ENCODE measurements at regions not wholly inside any gene's neighbourhood (a gene's known extent, or its start where the extent isn't known, plus 50 kb on each side); places are given as distances from the start of the nearest gene placed in this dataset.

DNA sequence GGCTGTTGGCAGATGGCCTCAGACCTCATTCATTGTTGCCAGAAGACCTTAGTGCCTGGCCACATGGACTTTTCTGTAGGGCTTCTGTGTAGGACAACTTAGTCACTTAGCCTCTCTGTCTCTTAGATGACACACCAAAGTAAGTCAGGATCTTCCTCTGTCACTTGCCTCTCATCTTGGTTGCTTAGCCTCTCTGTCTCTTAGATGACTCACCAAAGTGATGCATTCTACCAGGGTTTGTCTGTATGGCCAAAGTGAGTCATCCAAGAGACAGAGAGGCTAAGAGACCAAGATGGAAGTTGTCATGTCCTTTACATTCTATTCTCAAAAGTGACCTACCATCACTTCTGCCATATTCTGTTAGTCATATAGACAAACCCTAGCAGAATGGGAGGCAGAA, 255.9 kb upstream of the DEFB112 start:
- TF ChIP-seq POLR2A (IDR thresholded peaks at IDR 0.05) = no peak
- TF ChIP-seq, protein P1, sequence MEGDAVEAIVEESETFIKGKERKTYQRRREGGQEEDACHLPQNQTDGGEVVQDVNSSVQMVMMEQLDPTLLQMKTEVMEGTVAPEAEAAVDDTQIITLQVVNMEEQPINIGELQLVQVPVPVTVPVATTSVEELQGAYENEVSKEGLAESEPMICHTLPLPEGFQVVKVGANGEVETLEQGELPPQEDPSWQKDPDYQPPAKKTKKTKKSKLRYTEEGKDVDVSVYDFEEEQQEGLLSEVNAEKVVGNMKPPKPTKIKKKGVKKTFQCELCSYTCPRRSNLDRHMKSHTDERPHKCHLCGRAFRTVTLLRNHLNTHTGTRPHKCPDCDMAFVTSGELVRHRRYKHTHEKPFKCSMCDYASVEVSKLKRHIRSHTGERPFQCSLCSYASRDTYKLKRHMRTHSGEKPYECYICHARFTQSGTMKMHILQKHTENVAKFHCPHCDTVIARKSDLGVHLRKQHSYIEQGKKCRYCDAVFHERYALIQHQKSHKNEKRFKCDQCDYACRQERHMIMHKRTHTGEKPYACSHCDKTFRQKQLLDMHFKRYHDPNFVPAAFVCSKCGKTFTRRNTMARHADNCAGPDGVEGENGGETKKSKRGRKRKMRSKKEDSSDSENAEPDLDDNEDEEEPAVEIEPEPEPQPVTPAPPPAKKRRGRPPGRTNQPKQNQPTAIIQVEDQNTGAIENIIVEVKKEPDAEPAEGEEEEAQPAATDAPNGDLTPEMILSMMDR (IDR thresholded peaks at IDR 0.05) = no peak
